Left hindlimb (tissue), 1 donor: ENCODE measurements at regions not wholly inside any gene's neighbourhood (a gene's known extent, or its start where the extent isn't known, plus 50 kb on each side); places are given as distances from the start of the nearest gene placed in this dataset.

Experiments
- DNase-seq: peaks from one replicate; pipeline ENCODE4 v3.0.0-alpha.2; 2018

- no peak for DNase-seq
Measured at GRCh38 chr22:44423556-44424358, 74.3 kb downstream of the RTL6 start.

- no peak for DNase-seq
Measured at GRCh38 chr22:44422746-44423380, 75.2 kb downstream of the RTL6 start.

- DNase-seq, result no peak
Measured at GRCh38 chr22:44419429-44419828, 78.6 kb downstream of the RTL6 start.

GRCh38 chr22:44413211-44413610, 84.8 kb downstream of the RTL6 start:
- DNase-seq, result no peak

- no peak for DNase-seq
Measured at GRCh38 chr22:44412136-44412731, 85.8 kb downstream of the RTL6 start.

GRCh38 chr22:44411226-44412135, 86.6 kb downstream of the RTL6 start:
- DNase-seq, result no peak

- DNase-seq, result peak; percentile 62
Measured at GRCh38 chr22:44410451-44410991, 87.5 kb downstream of the RTL6 start.

GRCh38 chr22:44409974-44410316, 88.1 kb downstream of the RTL6 start:
- no peak for DNase-seq

GRCh38 chr22:44409211-44409973, 88.6 kb downstream of the RTL6 start:
- peak; percentile 40 for DNase-seq

- no peak for DNase-seq
Measured at GRCh38 chr22:44408829-44409192, 89.2 kb downstream of the RTL6 start.

- peak; percentile 18 for DNase-seq
Measured at GRCh38 chr22:44407987-44408828, 89.8 kb downstream of the RTL6 start.

- DNase-seq, result peak; percentile 15
Measured at GRCh38 chr22:44407171-44407986, 90.7 kb downstream of the RTL6 start.

GRCh38 chr22:44406341-44407170, 91.5 kb downstream of the RTL6 start:
- DNase-seq, result peak; percentile 27

- DNase-seq, result peak; percentile 16
Measured at GRCh38 chr22:44405661-44406060, 92.4 kb downstream of the RTL6 start.

- no peak for DNase-seq
Measured at GRCh38 chr22:44404341-44405020, 91.7 kb upstream of the SHISAL1 start.

GRCh38 chr22:44403602-44404329, 91.0 kb upstream of the SHISAL1 start:
- DNase-seq, result peak; percentile 16

- DNase-seq, result peak; percentile 14
Measured at GRCh38 chr22:44403166-44403565, 90.4 kb upstream of the SHISAL1 start.
